GM18867 (cell line): ENCODE measurements at regions not wholly inside any gene's neighbourhood (a gene's known extent, or its start where the extent isn't known, plus 50 kb on each side); places are given as distances from the start of the nearest gene placed in this dataset.
"Not testable (repeated sequence)": the region's sequence is repeated elsewhere in the genome, so short reads cannot be mapped to it uniquely, and the experiment has no call there.

ENCODE experiments used
- ATAC-seq: cut with Tn5 transposase; IDR thresholded peaks from one replicate; pipeline ENCODE4 v1.9.1; 2021; ENCODE audit warnings: mild to moderate bottlenecking, moderate library complexity; ENCODE audit not compliant: unreplicated experiment

- no peak for ATAC-seq
Measured at GRCh38 chr2:48043131-48043700, 136.9 kb upstream of the FBXO11 start.

GRCh38 chr2:48043746-48044145 lies 137.4 kb upstream of the FBXO11 start:
- no peak for ATAC-seq

GRCh38 chr2:48045613-48046012 lies 139.3 kb upstream of the FBXO11 start:
- no peak for ATAC-seq

- ATAC-seq = no peak
Measured at GRCh38 chr2:48048476-48049171, 142.3 kb upstream of the FBXO11 start.

GRCh38 chr2:48049371-48049770 lies 143.1 kb upstream of the FBXO11 start:
- no peak for ATAC-seq

- ATAC-seq = no peak
Measured at GRCh38 chr2:48050711-48051110, 144.4 kb upstream of the FBXO11 start.

- no peak for ATAC-seq
Measured at GRCh38 chr2:48059975-48060374, 153.7 kb upstream of the FBXO11 start.

- not testable (repeated sequence) for ATAC-seq
Measured at GRCh38 chr2:48061656-48062055, 155.4 kb upstream of the FBXO11 start.

- ATAC-seq = no peak
Measured at GRCh38 chr2:48065096-48065495, 158.8 kb upstream of the FBXO11 start.

GRCh38 chr2:48066000-48066399 lies 159.7 kb upstream of the FBXO11 start:
- no peak for ATAC-seq

- no peak for ATAC-seq
Measured at GRCh38 chr2:48069769-48070168, 163.5 kb upstream of the FBXO11 start.

- no peak for ATAC-seq
Measured at GRCh38 chr2:48070415-48070814, 164.1 kb upstream of the FBXO11 start.

- no peak for ATAC-seq
Measured at GRCh38 chr2:48072583-48072982, 166.3 kb upstream of the FBXO11 start.

- no peak for ATAC-seq
Measured at GRCh38 chr2:48075631-48076030, 169.3 kb upstream of the FBXO11 start.

GRCh38 chr2:48080534-48081316 lies 174.4 kb upstream of the FBXO11 start:
- ATAC-seq = no peak

GRCh38 chr2:48081317-48081628 lies 175.0 kb upstream of the FBXO11 start:
- ATAC-seq = no peak

- no peak for ATAC-seq
Measured at GRCh38 chr2:48085888-48086287, 179.6 kb upstream of the FBXO11 start.

GRCh38 chr2:48088994-48089393 lies 182.7 kb upstream of the FBXO11 start:
- ATAC-seq = no peak

GRCh38 chr2:48089644-48090043 lies 183.3 kb upstream of the FBXO11 start:
- no peak for ATAC-seq

GRCh38 chr2:48092846-48093803 lies 186.8 kb upstream of the FBXO11 start:
- ATAC-seq = no peak

- ATAC-seq = not testable (repeated sequence)
Measured at GRCh38 chr2:48096765-48097164, 190.5 kb upstream of the FBXO11 start.
